Naive thymus-derived CD4-positive, alpha-beta T cell (primary cell): ENCODE measurements at regions not wholly inside any gene's neighbourhood (a gene's known extent, or its start where the extent isn't known, plus 50 kb on each side); places are given as distances from the start of the nearest gene placed in this dataset.
"Not testable (repeated sequence)": the region's sequence is repeated elsewhere in the genome, so short reads cannot be mapped to it uniquely, and the experiment has no call there.

ENCODE experiments used
- ATAC-seq: fragments of 150-1000 bp; cut with Tn5 transposase; 2 replicates; pipeline ENCODE4 v1.10.0; 2021; ENCODE audit warnings: mild to moderate bottlenecking, moderate library complexity
- CTCF ChIA-PET: fragments of 350-600 bp; sonication (Branson Sonifier 250); formaldehyde crosslinking; loops from one replicate; lab custom pipeline; 2021; ENCODE audit warnings: antibody characterized with exemption; lab: Charles Lee
- POLR2A ChIA-PET: fragments of 350-600 bp; sonication (Branson Sonifier 250); formaldehyde crosslinking; loops from one replicate; lab custom pipeline; 2021; ENCODE audit warnings: antibody characterized with exemption, inconsistent platforms; lab: Charles Lee
- DNase-seq, 9 donors: peaks; one replicate each; pipeline versions ENCODE4 v3.0.0 to v3.0.0-alpha.2; 2020 to 2022; ENCODE audit warnings: mixed read lengths in 1 of 9
- H3K27ac ChIP-seq: one replicate; pipeline ENCODE4 v1.7.0; 2013; ENCODE audit warnings: mild to moderate bottlenecking, low read depth, low read length, moderate library complexity
- H3K27me3 ChIP-seq, 2 donors: one replicate each; pipeline ENCODE4 v1.7.0; 2013; ENCODE audit warnings: low read length in 2 of 2, mild to moderate bottlenecking in 2 of 2, moderate library complexity in 2 of 2; ENCODE audit not compliant: control insufficient read depth in 2 of 2, insufficient read depth in 2 of 2
- H3K36me3 ChIP-seq, 3 experiments: 1 replicate in 2 of 3; 2 replicates in 1 of 3; pipeline ENCODE4 v1.7.0; 2013; ENCODE audit warnings: low read length in 3 of 3, mild to moderate bottlenecking in 3 of 3, moderate library complexity in 1 of 3; ENCODE audit not compliant: insufficient read depth in 3 of 3, control insufficient read depth in 2 of 3
- H3K4me1 ChIP-seq, 2 donors: one replicate each; pipeline ENCODE4 v1.7.0; 2013; ENCODE audit warnings: low read length in 2 of 2, mild to moderate bottlenecking in 2 of 2, moderate library complexity in 1 of 2; ENCODE audit not compliant: control insufficient read depth in 2 of 2, insufficient read depth in 2 of 2
- H3K4me3 ChIP-seq: 2 replicates; pipeline ENCODE4 v1.7.0; 2013; ENCODE audit warnings: mild to moderate bottlenecking, low read length
- H3K9me3 ChIP-seq, 3 experiments: 1 replicate in 2 of 3; 2 replicates in 1 of 3; pipeline ENCODE4 v1.7.0; 2013; ENCODE audit warnings: low read length in 3 of 3; ENCODE audit not compliant: control insufficient read depth in 2 of 3
- H3K27ac Mint-ChIP-seq, 9 donors: one replicate each; pipeline ENCODE4 v1.8.0; 2020 to 2022; ENCODE audit warnings: mixed read lengths in 9 of 9, mild to moderate bottlenecking in 8 of 9, moderate library complexity in 5 of 9, inconsistent platforms in 2 of 9
- H3K27me3 Mint-ChIP-seq, 5 donors: one replicate each; pipeline ENCODE4 v1.8.0; 2021 to 2022; ENCODE audit warnings: mixed read lengths in 5 of 5, mild to moderate bottlenecking in 1 of 5
- H3K36me3 Mint-ChIP-seq, 5 donors: one replicate each; pipeline ENCODE4 v1.8.0; 2020 to 2022; ENCODE audit warnings: mixed read lengths in 5 of 5, mild to moderate bottlenecking in 3 of 5, inconsistent platforms in 1 of 5
- H3K4me1 Mint-ChIP-seq, 7 donors: one replicate each; pipeline ENCODE4 v1.8.0; 2020 to 2022; ENCODE audit warnings: mixed read lengths in 7 of 7, mild to moderate bottlenecking in 3 of 7, inconsistent platforms in 1 of 7
- H3K4me3 Mint-ChIP-seq, 10 donors: one replicate each; pipeline ENCODE4 v1.8.0; 2020 to 2022; ENCODE audit warnings: mild to moderate bottlenecking in 10 of 10, mixed read lengths in 10 of 10, moderate library complexity in 6 of 10, inconsistent platforms in 2 of 10
- H3K9me3 Mint-ChIP-seq, 11 donors: one replicate each; pipeline ENCODE4 v1.8.0; 2020 to 2022; ENCODE audit warnings: mixed read lengths in 11 of 11, mild to moderate bottlenecking in 4 of 11, inconsistent platforms in 1 of 11, moderate library complexity in 1 of 11
- intact Hi-C, 2 donors: fragments of 100-400 bp; cut with micrococcal nuclease; formaldehyde crosslinking; loops; one replicate each; pipeline ENCODE4 v1.15.1; 2023

DNA sequence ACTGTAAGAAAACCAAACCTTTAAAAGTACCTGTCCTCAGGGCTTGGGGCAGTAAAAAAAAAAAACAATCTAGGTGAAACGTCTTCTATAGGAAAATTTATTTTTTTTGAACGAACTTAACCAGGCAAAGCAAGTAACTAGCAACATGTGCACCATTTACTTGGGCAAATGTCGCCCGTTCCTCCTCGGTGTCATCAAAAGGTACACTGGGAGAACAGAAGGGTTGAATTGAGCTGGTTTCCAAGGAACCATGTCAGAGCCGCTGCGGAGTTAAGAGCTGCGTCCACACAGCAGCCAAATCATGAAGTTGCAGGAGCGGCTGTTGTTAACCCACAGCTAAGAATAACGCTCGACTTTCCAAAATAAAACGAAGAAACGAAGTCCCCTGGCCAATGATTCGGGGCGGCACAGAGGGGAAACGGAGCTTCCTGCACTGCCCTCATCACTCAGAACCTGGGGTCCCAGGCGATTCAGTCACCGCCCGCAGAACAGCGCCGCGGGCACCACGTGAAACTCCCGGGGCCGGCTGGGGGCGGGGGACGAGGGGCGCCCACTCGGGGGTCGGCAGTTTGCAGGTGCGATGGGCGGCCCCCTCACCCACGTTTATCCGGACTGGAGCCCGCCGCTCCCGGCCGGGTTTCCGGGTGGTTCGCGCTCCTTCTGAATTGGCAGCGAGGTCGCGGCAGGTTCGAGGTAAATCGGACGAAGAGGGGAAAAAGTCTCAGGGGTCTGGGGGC is 53.6 kb upstream of the PLGLB1 start:
- H3K27me3 Mint-ChIP-seq, H3K36me3 ChIP-seq, ATAC-seq, H3K36me3 Mint-ChIP-seq, intact Hi-C loops, CTCF ChIA-PET, H3K4me1 ChIP-seq, H3K27me3 ChIP-seq, POLR2A ChIA-PET, H3K9me3 Mint-ChIP-seq, H3K9me3 ChIP-seq: not testable (repeated sequence)
- peak in 6 of 9 donors; percentile 3 to 56 (median 27) for DNase-seq
- Histone ChIP-seq H3K27ac (peak overlapping the region; percentile 63), H3K4me3 (peak overlapping the region; percentile 32)
- peak overlapping the region; percentile 81 to 94 (median 88) for H3K4me3 Mint-ChIP-seq
- peak overlapping the region in 6 of 9 donors; percentile 71 to 88 (median 74) for H3K27ac Mint-ChIP-seq
- peaks cover 0 to 21% (median 15%) of the 10 kb centered on the region in 7 donors for H3K4me1 Mint-ChIP-seq

DNA sequence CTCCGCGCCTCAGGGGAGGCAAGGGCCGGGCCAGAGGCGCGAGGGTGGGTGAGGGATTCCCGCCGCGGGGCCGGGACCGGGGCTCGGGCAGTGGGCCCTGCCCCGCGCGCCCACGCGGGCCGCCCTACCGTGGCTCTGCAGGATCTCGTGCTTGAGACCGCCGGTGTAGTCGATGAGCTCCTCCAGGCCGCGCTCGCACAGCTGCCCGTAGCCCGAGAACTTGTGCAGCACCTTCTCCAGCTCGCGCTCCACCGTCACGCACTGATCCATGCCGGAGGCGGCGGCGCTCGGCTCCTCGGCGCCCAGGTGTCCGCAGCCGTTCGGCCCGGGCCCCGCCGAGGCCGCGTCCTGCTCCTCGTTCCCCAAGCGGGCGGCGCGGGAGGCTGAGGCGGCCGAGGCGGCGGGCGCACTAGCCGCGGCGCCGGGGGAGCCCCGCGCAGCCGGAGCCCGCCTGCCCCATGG is 54.2 kb upstream of the PLGLB1 start:
- H3K4me1 ChIP-seq, intact Hi-C loops, H3K9me3 ChIP-seq, CTCF ChIA-PET, H3K36me3 ChIP-seq, H3K27me3 ChIP-seq, POLR2A ChIA-PET, H3K36me3 Mint-ChIP-seq, H3K9me3 Mint-ChIP-seq, H3K27me3 Mint-ChIP-seq: not testable (repeated sequence)
- ATAC-seq (peak; percentile 33), DNase-seq (peak in 7 of 9 donors; percentile 58 to 76 (median 69))
- H3K4me3 Mint-ChIP-seq, result peak overlapping the region; percentile 68 to 91 (median 82)
- Histone ChIP-seq H3K27ac (peak overlapping the region; percentile 78), H3K4me3 (peak overlapping the region; percentile 32)
- peak overlapping the region in 5 of 9 donors; percentile 46 to 93 (median 85) for H3K27ac Mint-ChIP-seq
- H3K4me1 Mint-ChIP-seq, result peaks cover 0 to 16% (median 11%) of the 10 kb centered on the region in 7 donors

DNA sequence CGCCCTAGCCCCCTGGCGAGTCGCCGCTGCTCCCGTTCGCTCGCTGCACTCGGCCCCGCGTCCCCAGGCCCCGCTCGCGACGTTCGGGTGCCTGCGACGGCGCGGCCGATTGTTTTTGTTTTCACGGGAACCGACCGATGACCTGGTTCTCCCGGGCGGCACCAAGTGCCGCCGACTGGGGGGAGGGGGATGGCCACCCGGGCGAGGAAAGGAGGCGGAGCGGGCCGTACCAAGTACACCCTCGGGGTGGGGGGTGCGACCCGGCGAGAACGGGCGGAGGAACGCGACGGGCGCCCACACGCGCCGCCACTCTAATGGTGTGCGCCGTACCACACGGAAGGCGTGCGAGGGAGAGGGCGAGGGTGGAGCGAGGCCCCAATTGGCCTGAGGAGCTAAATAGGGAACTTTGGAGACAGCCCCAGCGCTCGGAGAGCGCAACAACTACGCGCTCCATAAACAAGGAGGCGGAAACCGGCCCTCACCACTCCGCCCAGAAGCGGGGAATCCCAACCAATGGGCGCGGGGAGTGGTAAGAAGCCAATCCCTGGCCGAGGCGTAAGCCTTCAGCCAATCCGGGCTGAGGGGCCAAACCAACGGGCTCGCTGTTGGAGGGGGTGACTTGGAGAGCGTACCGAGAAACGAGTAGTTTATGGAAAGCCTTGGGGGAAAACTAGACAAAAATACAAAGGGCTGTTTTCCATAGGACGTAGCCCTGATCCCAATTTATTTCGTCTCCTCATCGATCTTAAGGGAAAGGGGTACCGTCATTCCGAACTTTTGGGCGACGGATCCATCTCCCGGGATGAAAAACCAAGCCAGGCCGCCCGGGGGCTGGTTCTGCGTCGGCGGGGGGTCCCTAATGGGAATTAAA is 54.8 kb upstream of the PLGLB1 start:
- H3K4me1 ChIP-seq, H3K36me3 Mint-ChIP-seq, H3K27me3 ChIP-seq, POLR2A ChIA-PET, H3K9me3 Mint-ChIP-seq, H3K27me3 Mint-ChIP-seq, intact Hi-C loops, H3K9me3 ChIP-seq, H3K36me3 ChIP-seq, CTCF ChIA-PET: not testable (repeated sequence)
- ATAC-seq (peak; percentile 91), DNase-seq (peak; percentile 80 to 95 (median 92))
- peak overlapping the region; percentile 78 for H3K27ac ChIP-seq
- Mint-ChIP-seq H3K4me1 (peaks cover 0 to 16% (median 10%) of the 10 kb centered on the region in 7 donors), H3K4me3 (peak overlapping the region; percentile 81 to 96 (median 92)), H3K27ac (peak overlapping the region; percentile 73 to 98 (median 95))
- H3K4me3 ChIP-seq, result peak overlapping the region; percentile 65

DNA sequence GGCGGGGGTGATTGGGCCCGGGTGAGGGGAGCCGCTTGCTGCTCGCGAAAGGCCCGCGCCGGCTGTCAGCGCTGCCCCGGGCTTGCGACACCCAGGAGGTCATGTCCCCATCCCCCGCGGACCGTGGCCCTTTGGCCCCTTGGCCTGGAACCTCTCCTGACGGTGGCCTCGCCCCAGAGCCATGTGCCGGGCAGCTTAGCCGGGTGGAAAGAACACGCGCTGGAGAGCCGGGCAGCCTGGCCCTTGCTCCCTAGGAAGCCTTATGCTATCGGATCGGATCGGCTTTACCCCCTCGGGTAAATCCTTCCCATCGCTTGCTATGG is 55.4 kb upstream of the PLGLB1 start:
- peak overlapping the region; percentile 73 to 98 (median 95) for H3K27ac Mint-ChIP-seq
- H3K36me3 ChIP-seq, POLR2A ChIA-PET, CTCF ChIA-PET, intact Hi-C loops, H3K9me3 Mint-ChIP-seq, DNase-seq, ATAC-seq, H3K27me3 Mint-ChIP-seq, H3K36me3 Mint-ChIP-seq, H3K27me3 ChIP-seq, H3K9me3 ChIP-seq, H3K4me1 ChIP-seq: not testable (repeated sequence)
- peak overlapping the region; percentile 81 to 96 (median 92) for H3K4me3 Mint-ChIP-seq
- H3K4me1 Mint-ChIP-seq, result peaks cover 0 to 16% (median 10%) of the 10 kb centered on the region in 7 donors
- Histone ChIP-seq H3K27ac (peak overlapping the region; percentile 78), H3K4me3 (peak overlapping the region; percentile 65)

DNA sequence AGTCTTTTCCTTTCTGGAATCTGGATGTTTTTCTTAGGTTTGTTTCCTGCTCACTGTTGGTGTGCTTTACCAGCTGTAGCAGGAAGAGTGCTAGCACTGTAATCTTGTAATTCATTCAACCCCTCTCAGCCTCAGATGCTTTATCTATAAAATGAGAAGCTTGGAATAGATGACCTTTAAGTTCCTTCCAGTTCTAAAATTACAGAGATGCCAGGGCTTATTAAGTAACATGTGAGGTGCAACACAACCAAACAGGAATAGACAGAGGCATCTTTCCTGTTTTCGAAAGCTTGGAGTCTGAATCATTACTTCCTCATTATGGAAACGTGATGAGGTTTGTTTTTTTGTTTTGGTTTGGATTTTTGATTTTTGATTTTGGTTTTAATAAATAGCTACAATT is 60.1 kb upstream of the PLGLB1 start:
- DNase-seq, H3K4me3 ChIP-seq, H3K27ac ChIP-seq, H3K4me1 ChIP-seq, H3K36me3 ChIP-seq, intact Hi-C loops, H3K9me3 Mint-ChIP-seq, H3K4me1 Mint-ChIP-seq, H3K9me3 ChIP-seq, POLR2A ChIA-PET, CTCF ChIA-PET, H3K27me3 ChIP-seq, H3K4me3 Mint-ChIP-seq, H3K27me3 Mint-ChIP-seq, H3K27ac Mint-ChIP-seq, H3K36me3 Mint-ChIP-seq: not testable (repeated sequence)
- peak; percentile 43 for ATAC-seq

DNA sequence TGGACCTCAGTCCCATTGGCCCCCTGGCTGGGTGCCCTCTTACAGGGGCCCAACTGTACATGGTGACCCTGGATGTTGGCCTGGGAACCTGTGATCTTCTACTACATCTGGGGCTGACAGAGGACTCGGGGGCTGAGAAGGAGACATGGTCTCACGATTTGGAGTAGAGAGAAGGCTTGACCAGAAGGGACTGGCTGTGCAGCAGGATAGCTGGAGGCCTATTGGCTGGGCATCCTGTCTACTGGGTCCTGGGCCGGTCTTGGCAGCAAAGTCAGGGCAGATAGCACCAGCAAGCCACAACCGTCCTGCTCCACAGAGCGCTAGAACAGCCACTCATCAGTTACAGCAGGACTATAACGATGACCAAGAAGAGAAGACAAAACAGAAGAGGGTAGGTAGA is 66.4 kb upstream of the PLGLB1 start:
- DNase-seq, H3K4me3 ChIP-seq, H3K4me3 Mint-ChIP-seq, H3K27ac ChIP-seq, H3K36me3 Mint-ChIP-seq, H3K27me3 Mint-ChIP-seq, H3K4me1 ChIP-seq, H3K9me3 ChIP-seq, H3K36me3 ChIP-seq, H3K27ac Mint-ChIP-seq, CTCF ChIA-PET, H3K27me3 ChIP-seq, H3K9me3 Mint-ChIP-seq, POLR2A ChIA-PET, intact Hi-C loops, H3K4me1 Mint-ChIP-seq, ATAC-seq: not testable (repeated sequence)
